ENCODE measurements at regions not wholly inside any gene's neighbourhood (a gene's known extent, or its start where the extent isn't known, plus 50 kb on each side); places are given as distances from the start of the nearest gene placed in this dataset.

DNA sequence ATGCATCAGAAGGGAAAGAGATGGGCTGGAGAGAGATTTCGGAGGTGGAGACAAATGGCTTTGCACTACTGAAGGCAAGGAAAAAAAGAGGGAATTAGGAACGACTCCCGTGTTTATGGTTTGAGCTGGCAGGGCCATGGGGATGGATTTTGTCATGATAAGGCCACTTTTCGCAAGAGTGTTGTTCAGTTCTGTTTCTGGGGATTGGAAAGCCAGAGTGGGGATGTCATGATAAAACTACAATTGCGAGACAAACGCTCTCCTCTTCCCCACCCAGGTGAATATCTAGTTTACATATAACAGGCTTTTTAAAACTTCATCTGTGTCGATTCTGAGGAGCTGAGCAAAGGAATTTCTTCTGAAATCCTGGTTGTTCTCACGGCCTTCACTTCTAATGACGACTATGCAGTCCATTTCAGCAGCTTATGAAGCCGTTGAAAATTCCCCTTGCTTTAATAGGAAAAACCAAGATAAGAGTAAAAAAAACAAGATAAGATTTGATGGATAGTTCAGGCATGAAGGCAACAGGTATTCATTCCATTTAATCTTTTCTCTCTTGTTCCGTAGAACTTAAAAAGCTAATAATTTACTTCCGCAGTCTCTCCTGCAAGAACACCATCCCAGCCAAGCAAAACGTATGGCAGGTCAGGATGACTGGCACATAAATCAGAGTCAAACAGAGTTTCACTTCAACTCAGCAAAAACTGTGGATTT, 245.6 kb upstream of the PITRM1 start:
- TF ChIP-seq, protein P1, sequence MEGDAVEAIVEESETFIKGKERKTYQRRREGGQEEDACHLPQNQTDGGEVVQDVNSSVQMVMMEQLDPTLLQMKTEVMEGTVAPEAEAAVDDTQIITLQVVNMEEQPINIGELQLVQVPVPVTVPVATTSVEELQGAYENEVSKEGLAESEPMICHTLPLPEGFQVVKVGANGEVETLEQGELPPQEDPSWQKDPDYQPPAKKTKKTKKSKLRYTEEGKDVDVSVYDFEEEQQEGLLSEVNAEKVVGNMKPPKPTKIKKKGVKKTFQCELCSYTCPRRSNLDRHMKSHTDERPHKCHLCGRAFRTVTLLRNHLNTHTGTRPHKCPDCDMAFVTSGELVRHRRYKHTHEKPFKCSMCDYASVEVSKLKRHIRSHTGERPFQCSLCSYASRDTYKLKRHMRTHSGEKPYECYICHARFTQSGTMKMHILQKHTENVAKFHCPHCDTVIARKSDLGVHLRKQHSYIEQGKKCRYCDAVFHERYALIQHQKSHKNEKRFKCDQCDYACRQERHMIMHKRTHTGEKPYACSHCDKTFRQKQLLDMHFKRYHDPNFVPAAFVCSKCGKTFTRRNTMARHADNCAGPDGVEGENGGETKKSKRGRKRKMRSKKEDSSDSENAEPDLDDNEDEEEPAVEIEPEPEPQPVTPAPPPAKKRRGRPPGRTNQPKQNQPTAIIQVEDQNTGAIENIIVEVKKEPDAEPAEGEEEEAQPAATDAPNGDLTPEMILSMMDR (IDR thresholded peaks at IDR 0.05): no peak
- TF ChIP-seq POLR2A (IDR thresholded peaks at IDR 0.05): no peak
